Brain microvascular endothelial cell (primary cell): ENCODE measurements at regions not wholly inside any gene's neighbourhood (a gene's known extent, or its start where the extent isn't known, plus 50 kb on each side); places are given as distances from the start of the nearest gene placed in this dataset.

Source experiments
- DNase-seq: peaks from one replicate; pipeline ENCODE4 v3.0.0-alpha.2; 2020
- H3K27ac ChIP-seq: fragments of 250-450 bp; sonication (Bioruptor Pico); 2 replicates; pipeline ENCODE4 v1.5.1; 2020; ENCODE audit warnings: mild to moderate bottlenecking, moderate library complexity
- H3K27me3 ChIP-seq: fragments of 250-450 bp; sonication (Bioruptor Pico); replicated peaks from 2 replicates; pipeline ENCODE4 v1.5.1; 2020; ENCODE audit warnings: mild to moderate bottlenecking
- H3K36me3 ChIP-seq: fragments of 250-450 bp; sonication (Bioruptor Pico); replicated peaks from 2 replicates; pipeline ENCODE4 v1.5.1; 2020; ENCODE audit warnings: mild to moderate bottlenecking
- H3K4me3 ChIP-seq: 2 replicates; pipeline ENCODE4 v1.5.1; 2011; ENCODE audit warnings: low read depth, mild to moderate bottlenecking, control low read depth, low read length, moderate library complexity
- in situ Hi-C: cut with HindIII; loops from 2 replicates; pipeline ENCODE4 v1.10.0; 2017; ENCODE audit warnings: low sequenced_read_pairs, low pct_ligation_motif_present
- TF ChIP-seq, protein P1 (sequence below): IDR thresholded peaks from 2 replicates; pipeline ENCODE4 v1.5.1; 2011; ENCODE audit warnings: low read depth, mild to moderate bottlenecking, moderate library complexity, low read length, control low read depth, inconsistent platforms; ENCODE audit errors: missing control alignments

DNA sequence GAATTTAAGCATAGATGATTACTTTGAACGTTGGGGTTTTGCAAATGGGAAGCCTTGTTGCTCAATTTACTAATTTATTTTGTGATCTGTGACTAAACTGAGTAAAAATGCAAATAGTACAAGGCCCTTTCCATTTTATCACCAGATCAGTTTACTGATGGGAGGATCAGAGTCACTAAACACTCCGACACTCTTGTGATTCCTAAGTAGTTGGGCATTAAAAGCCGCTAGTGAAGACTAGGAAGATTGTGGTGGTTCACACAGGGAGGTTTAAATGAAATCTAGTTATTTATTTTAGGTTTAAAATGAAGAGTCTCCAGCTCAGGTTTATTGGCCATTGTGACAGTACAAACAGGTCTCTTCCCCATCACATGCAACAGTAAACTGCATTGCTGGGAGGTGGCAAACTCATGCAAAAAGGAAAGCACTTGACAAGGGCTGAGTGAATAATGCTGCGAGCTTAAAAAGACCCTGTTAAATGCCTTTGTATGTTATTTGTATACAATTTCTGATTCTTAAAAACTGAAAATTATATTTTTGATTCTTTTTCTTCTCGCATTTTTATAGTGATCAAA lies 394.8 kb upstream of the FANCL start:
- Histone ChIP-seq H3K27ac (no peak overlapping the region), H3K27me3 (no peaks in the 10 kb centered on the region), H3K36me3 (no peaks in the 10 kb centered on the region), H3K4me3 (no peak overlapping the region)
- TF ChIP-seq, protein P1, sequence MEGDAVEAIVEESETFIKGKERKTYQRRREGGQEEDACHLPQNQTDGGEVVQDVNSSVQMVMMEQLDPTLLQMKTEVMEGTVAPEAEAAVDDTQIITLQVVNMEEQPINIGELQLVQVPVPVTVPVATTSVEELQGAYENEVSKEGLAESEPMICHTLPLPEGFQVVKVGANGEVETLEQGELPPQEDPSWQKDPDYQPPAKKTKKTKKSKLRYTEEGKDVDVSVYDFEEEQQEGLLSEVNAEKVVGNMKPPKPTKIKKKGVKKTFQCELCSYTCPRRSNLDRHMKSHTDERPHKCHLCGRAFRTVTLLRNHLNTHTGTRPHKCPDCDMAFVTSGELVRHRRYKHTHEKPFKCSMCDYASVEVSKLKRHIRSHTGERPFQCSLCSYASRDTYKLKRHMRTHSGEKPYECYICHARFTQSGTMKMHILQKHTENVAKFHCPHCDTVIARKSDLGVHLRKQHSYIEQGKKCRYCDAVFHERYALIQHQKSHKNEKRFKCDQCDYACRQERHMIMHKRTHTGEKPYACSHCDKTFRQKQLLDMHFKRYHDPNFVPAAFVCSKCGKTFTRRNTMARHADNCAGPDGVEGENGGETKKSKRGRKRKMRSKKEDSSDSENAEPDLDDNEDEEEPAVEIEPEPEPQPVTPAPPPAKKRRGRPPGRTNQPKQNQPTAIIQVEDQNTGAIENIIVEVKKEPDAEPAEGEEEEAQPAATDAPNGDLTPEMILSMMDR = no peak
- in situ Hi-C loops = no loop called here
- no peak for DNase-seq

- peak overlapping the region; percentile 43 for H3K27ac ChIP-seq
- peak; percentile 27 for DNase-seq
- H3K27me3 ChIP-seq = no peaks in the 10 kb centered on the region
- in situ Hi-C loops = no loop called here
- H3K4me3 ChIP-seq = no peak overlapping the region
- no peaks in the 10 kb centered on the region for H3K36me3 ChIP-seq
- TF ChIP-seq, protein P1 = no peak
Observed at GRCh38 chr2:58634653-58635370, 393.7 kb upstream of the FANCL start.

DNA sequence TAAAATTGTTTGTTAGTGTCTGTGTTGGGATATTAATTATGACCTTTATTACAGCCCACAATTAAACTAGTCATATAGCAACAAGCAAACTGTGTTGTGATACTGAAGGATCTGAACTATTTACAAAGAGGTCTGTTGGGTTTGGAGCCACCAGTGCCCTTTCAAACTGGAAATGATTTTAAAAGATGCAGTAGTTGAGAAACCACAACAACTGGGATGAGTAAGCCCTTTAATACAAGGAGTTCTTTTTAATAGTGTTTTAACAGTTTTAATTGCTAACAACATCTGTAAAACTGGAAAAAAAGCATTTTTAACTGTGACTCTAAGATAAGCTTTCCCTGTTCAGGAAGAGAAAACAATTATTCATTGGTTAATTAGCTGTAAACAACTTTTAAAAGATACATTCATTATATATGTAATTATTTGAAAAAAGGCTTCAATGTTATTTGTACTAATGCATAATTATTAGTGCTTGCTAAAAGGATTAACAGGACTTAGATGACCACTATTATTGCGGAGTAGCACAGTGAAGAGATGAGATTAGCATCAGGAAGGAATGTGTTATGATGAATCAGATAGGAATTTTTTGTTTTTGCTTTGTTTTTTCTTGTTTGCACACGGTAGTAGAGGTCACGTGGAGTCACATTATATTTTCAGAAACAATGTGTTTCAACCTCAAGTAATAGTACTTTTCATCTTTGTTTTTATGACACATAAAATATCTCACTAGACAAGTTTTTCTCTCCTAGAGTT lies 392.7 kb upstream of the FANCL start:
- DNase-seq = peak; percentile 44
- in situ Hi-C loops = no loop called here
- no peak overlapping the region for H3K27ac ChIP-seq

DNA sequence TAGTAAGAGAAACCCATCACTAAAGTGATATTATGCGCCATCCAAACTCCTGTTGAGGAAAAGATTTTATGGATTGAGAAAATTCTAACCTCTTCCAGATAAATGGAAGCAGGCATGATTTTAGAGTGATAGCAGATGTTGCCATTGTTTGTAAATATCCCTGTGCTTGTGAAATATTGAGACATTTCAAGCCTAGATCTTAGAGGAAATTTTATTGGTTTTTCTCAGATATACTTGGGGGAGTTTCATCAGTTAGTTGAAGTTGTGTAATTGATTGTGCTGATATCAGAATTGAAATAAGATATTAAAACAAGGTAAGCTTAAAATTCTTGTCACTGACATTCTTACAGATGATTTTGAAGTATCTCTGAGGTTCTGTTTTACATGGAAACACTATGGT lies 390.9 kb upstream of the FANCL start:
- Histone ChIP-seq H3K36me3 (no peaks in the 10 kb centered on the region), H3K27ac (no peak overlapping the region), H3K4me3 (no peak overlapping the region), H3K27me3 (no peaks in the 10 kb centered on the region)
- TF ChIP-seq, protein P1 = no peak
- DNase-seq = no peak
- in situ Hi-C loops = no loop called here

More for the DNA sequence above, 392.7 kb upstream of the FANCL start:
- H3K4me3 ChIP-seq = no peak overlapping the region
- H3K36me3 ChIP-seq = no peaks in the 10 kb centered on the region
- TF ChIP-seq, protein P1 = no peak
- no peaks in the 10 kb centered on the region for H3K27me3 ChIP-seq

GRCh38 chr2:58629545-58630119 lies 388.5 kb upstream of the FANCL start:
- no peaks in the 10 kb centered on the region for H3K27me3 ChIP-seq
- H3K36me3 ChIP-seq = no peaks in the 10 kb centered on the region
- H3K27ac ChIP-seq = no peak overlapping the region
- TF ChIP-seq, protein P1 = no peak
- H3K4me3 ChIP-seq = no peak overlapping the region
- DNase-seq = no peak
- in situ Hi-C loops = no loop called here
